Neural crest cell (in vitro differentiated cells): ENCODE measurements at regions not wholly inside any gene's neighbourhood (a gene's known extent, or its start where the extent isn't known, plus 50 kb on each side); places are given as distances from the start of the nearest gene placed in this dataset.

Experiments
- DNase-seq: peaks from one replicate; pipeline ENCODE4 v3.0.0; 2021; ENCODE audit warnings: low read depth, mixed read lengths, low spot score
- H3K27ac Mint-ChIP-seq: one replicate; pipeline ENCODE4 v1.8.0; 2021; ENCODE audit warnings: mild to moderate bottlenecking, mixed read lengths; ENCODE audit not compliant: unreplicated experiment
- H3K27me3 Mint-ChIP-seq: 2 replicates; pipeline ENCODE4 v1.8.0; 2021; ENCODE audit warnings: low read depth, mild to moderate bottlenecking, mixed read lengths
- H3K36me3 Mint-ChIP-seq: 2 replicates; pipeline ENCODE4 v1.8.0; 2021; ENCODE audit warnings: low read depth, mild to moderate bottlenecking, mixed read lengths
- H3K4me1 Mint-ChIP-seq: 2 replicates; pipeline ENCODE4 v1.8.0; 2021; ENCODE audit warnings: mixed read lengths
- H3K4me3 Mint-ChIP-seq: one replicate; pipeline ENCODE4 v1.8.0; 2021; ENCODE audit warnings: mild to moderate bottlenecking, mixed read lengths
- H3K9me3 Mint-ChIP-seq: 2 replicates; pipeline ENCODE4 v1.8.0; 2021; ENCODE audit warnings: mixed read lengths
- CTCF ChIP-seq: fragments of 200-600 bp; sonication (generic); conservative IDR thresholded peaks from 2 replicates; pipeline ENCODE4 v1.5.0; 2021; ENCODE audit warnings: antibody characterized with exemption, mild to moderate bottlenecking

GRCh38 chr2:59250307-59250677 lies 1009.2 kb upstream of the FANCL start:
- Mint-ChIP-seq H3K4me3 (peak overlapping the region; percentile 50), H3K27ac (peak overlapping the region; percentile 64), H3K9me3 (no peaks in the 10 kb centered on the region), H3K36me3 (no peaks in the 10 kb centered on the region), H3K27me3 (peaks cover 39% of the 10 kb centered on the region), H3K4me1 (peaks cover 19% of the 10 kb centered on the region)
- DNase-seq = no peak
- TF ChIP-seq CTCF = no peak

- H3K27ac Mint-ChIP-seq = peak overlapping the region; percentile 47
- peaks cover 19% of the 10 kb centered on the region for H3K4me1 Mint-ChIP-seq
- H3K36me3 Mint-ChIP-seq = no peaks in the 10 kb centered on the region
- peak overlapping the region; percentile 50 for H3K4me3 Mint-ChIP-seq
- H3K9me3 Mint-ChIP-seq = no peaks in the 10 kb centered on the region
- TF ChIP-seq CTCF = no peak
- DNase-seq = peak; percentile 45
- H3K27me3 Mint-ChIP-seq = peaks cover 37% of the 10 kb centered on the region
These were observed 1008.5 kb upstream of the FANCL start for GRCh38 chr2:59249441-59250306.

- no peak overlapping the region for H3K4me3 Mint-ChIP-seq
- H3K27ac Mint-ChIP-seq = no peak overlapping the region
- no peaks in the 10 kb centered on the region for H3K9me3 Mint-ChIP-seq
- DNase-seq = no peak
- H3K36me3 Mint-ChIP-seq = no peaks in the 10 kb centered on the region
- H3K4me1 Mint-ChIP-seq = peaks cover 8% of the 10 kb centered on the region
- H3K27me3 Mint-ChIP-seq = peaks cover 28% of the 10 kb centered on the region
- no peak for TF ChIP-seq CTCF
These were observed 998.0 kb upstream of the FANCL start for GRCh38 chr2:59239146-59239545.

GRCh38 chr2:59237311-59237710 lies 996.2 kb upstream of the FANCL start:
- Mint-ChIP-seq H3K27ac (no peak overlapping the region), H3K9me3 (no peaks in the 10 kb centered on the region), H3K4me3 (no peak overlapping the region), H3K4me1 (peaks cover 8% of the 10 kb centered on the region), H3K36me3 (no peaks in the 10 kb centered on the region), H3K27me3 (peaks cover 16% of the 10 kb centered on the region)
- DNase-seq = no peak
- TF ChIP-seq CTCF = no peak

GRCh38 chr2:59236723-59237122 lies 995.6 kb upstream of the FANCL start:
- peaks cover 16% of the 10 kb centered on the region for H3K27me3 Mint-ChIP-seq
- peaks cover 8% of the 10 kb centered on the region for H3K4me1 Mint-ChIP-seq
- H3K36me3 Mint-ChIP-seq = no peaks in the 10 kb centered on the region
- DNase-seq = no peak
- no peak overlapping the region for H3K4me3 Mint-ChIP-seq
- no peak for TF ChIP-seq CTCF
- H3K9me3 Mint-ChIP-seq = no peaks in the 10 kb centered on the region
- H3K27ac Mint-ChIP-seq = no peak overlapping the region
